ENCODE measurements at regions not wholly inside any gene's neighbourhood (a gene's known extent, or its start where the extent isn't known, plus 50 kb on each side); places are given as distances from the start of the nearest gene placed in this dataset.

GRCh38 chr14:87001333-87001732, 991.6 kb downstream of the GALC start:
- TF ChIP-seq CTCF (IDR thresholded peaks at IDR 0.05; ENCODE audit: insufficient read depth, low read depth, low read length) = no peak
- TF ChIP-seq EZH2 (IDR thresholded peaks at IDR 0.05; ENCODE audit: insufficient read depth, low read length) = no peak
